K562 (cell line): ENCODE measurements at regions not wholly inside any gene's neighbourhood (a gene's known extent, or its start where the extent isn't known, plus 50 kb on each side); places are given as distances from the start of the nearest gene placed in this dataset.

Source experiments
- DNMT1 ChIP-seq: fragments of 450-650 bp; IDR thresholded peaks from 2 replicates; pipeline ENCODE4 v1.6.1; 2016; ENCODE audit warnings: antibody characterized with exemption, mild to moderate bottlenecking
- HNRNPK ChIP-seq: fragments of 200-400 bp; formaldehyde crosslinking; IDR thresholded peaks from one replicate; pipeline ENCODE4 v1.6.1; 2018; ENCODE audit warnings: mild to moderate bottlenecking, low read depth, low read length; ENCODE audit not compliant: poor library complexity, severe bottlenecking
- JUN ChIP-seq, 2 experiments: sonication (generic) in 1 of 2; formaldehyde crosslinking in 1 of 2; IDR thresholded peaks; 2 replicates each; pipeline versions ENCODE4 v1.6.1 to v1.8.0; 2012 to 2022; ENCODE audit warnings: borderline replicate concordance in 2 of 2, mild to moderate bottlenecking in 2 of 2, improper control_type of control experiment in 1 of 2, low read depth in 1 of 2, low read length in 1 of 2, missing genetic modification reagents in 1 of 2
- MXI1 ChIP-seq: IDR thresholded peaks from 2 replicates; pipeline ENCODE4 v1.6.1; 2011; ENCODE audit warnings: low read depth, mild to moderate bottlenecking, improper control_type of control experiment, low read length
- POLR2A ChIP-seq: fragments of 450-650 bp; conservative IDR thresholded peaks from 2 replicates; pipeline ENCODE4 v1.6.1; 2016
- RNF219 ChIP-seq: fragments of 250-450 bp; sonication (Bioruptor Pico); IDR thresholded peaks from 2 replicates; pipeline ENCODE4 v1.5.0; 2022; ENCODE audit warnings: mild to moderate bottlenecking
- U2AF2 ChIP-seq: fragments of 200-400 bp; formaldehyde crosslinking; optimal IDR thresholded peaks from 2 replicates; pipeline ENCODE3; 2017; ENCODE audit warnings: low read depth, mild to moderate bottlenecking, low read length
- YY1 ChIP-seq, 3 experiments: IDR thresholded peaks; 2 replicates each; pipeline ENCODE4 v1.6.1; 2011; ENCODE audit warnings: low read length in 2 of 3, mild to moderate bottlenecking in 2 of 3, moderate library complexity in 2 of 3, borderline replicate concordance in 1 of 3, control low read depth in 1 of 3, low read depth in 1 of 3; ENCODE audit not compliant: insufficient read depth in 3 of 3, insufficient replicate concordance in 2 of 3, control insufficient read depth in 1 of 3, insufficient read length in 1 of 3; ENCODE audit errors: extremely low read depth in 1 of 3
- TF ChIP-seq, protein P1 (sequence below): fragments of 450-650 bp; IDR thresholded peaks from 2 replicates; pipeline ENCODE4 v1.6.1; 2016; ENCODE audit warnings: missing biosample characterization, missing genetic modification characterization
- TF ChIP-seq, protein P2 (sequence below), 3 experiments: IDR thresholded peaks in 2 of 3; conservative IDR thresholded peaks in 1 of 3; 2 replicates each; pipeline ENCODE4 v1.5.1; 2011 to 2012; ENCODE audit warnings: low read length in 3 of 3, mild to moderate bottlenecking in 3 of 3, control low read depth in 2 of 3, improper control_type of control experiment in 1 of 3, inconsistent platforms in 1 of 3, low read depth in 1 of 3, mixed read lengths in 1 of 3, moderate library complexity in 1 of 3; ENCODE audit not compliant: insufficient read depth in 2 of 3

- TF ChIP-seq POLR2A (no peak), HNRNPK (no peak), YY1 (IDR thresholded peaks at IDR 0.05; ENCODE audit: borderline replicate concordance in 1 of 3, control insufficient read depth in 1 of 3, extremely low read depth in 1 of 3, insufficient read depth in 3 of 3, insufficient read length in 1 of 3, insufficient replicate concordance in 2 of 3, low read depth in 1 of 3, low read length in 2 of 3) (no peak), U2AF2 (no peak), DNMT1 (no peak), MXI1 (no peak), JUN (IDR thresholded peaks at IDR 0.05; ENCODE audit: borderline replicate concordance, low read depth, low read length) (no peak), JUN (CRISPR knock-in tag; IDR thresholded peaks at IDR 0.05; ENCODE audit: borderline replicate concordance) (no peak), RNF219 (no peak)
- TF ChIP-seq, protein P1, sequence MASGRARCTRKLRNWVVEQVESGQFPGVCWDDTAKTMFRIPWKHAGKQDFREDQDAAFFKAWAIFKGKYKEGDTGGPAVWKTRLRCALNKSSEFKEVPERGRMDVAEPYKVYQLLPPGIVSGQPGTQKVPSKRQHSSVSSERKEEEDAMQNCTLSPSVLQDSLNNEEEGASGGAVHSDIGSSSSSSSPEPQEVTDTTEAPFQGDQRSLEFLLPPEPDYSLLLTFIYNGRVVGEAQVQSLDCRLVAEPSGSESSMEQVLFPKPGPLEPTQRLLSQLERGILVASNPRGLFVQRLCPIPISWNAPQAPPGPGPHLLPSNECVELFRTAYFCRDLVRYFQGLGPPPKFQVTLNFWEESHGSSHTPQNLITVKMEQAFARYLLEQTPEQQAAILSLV (tag), result no peak
- TF ChIP-seq, protein P2, sequence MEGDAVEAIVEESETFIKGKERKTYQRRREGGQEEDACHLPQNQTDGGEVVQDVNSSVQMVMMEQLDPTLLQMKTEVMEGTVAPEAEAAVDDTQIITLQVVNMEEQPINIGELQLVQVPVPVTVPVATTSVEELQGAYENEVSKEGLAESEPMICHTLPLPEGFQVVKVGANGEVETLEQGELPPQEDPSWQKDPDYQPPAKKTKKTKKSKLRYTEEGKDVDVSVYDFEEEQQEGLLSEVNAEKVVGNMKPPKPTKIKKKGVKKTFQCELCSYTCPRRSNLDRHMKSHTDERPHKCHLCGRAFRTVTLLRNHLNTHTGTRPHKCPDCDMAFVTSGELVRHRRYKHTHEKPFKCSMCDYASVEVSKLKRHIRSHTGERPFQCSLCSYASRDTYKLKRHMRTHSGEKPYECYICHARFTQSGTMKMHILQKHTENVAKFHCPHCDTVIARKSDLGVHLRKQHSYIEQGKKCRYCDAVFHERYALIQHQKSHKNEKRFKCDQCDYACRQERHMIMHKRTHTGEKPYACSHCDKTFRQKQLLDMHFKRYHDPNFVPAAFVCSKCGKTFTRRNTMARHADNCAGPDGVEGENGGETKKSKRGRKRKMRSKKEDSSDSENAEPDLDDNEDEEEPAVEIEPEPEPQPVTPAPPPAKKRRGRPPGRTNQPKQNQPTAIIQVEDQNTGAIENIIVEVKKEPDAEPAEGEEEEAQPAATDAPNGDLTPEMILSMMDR (IDR thresholded peaks at IDR 0.05 in 2 of 3, conservative IDR thresholded peaks at IDR 0.05 in 1 of 3; ENCODE audit: insufficient read depth in 2 of 3, low read depth in 1 of 3, low read length in 3 of 3), result no peak
Observed at GRCh38 chr5:39992617-39993202, 567.9 kb upstream of the DAB2 start.
